HG02885 (cell line): ENCODE measurements at regions not wholly inside any gene's neighbourhood (a gene's known extent, or its start where the extent isn't known, plus 50 kb on each side); places are given as distances from the start of the nearest gene placed in this dataset.

ENCODE experiments used
- ATAC-seq: cut with Tn5 transposase; IDR thresholded peaks from one replicate; pipeline ENCODE4 v1.9.1; 2021; ENCODE audit warnings: mild to moderate bottlenecking; ENCODE audit not compliant: unreplicated experiment, poor library complexity

GRCh38 chr6:113290684-113291083, 566.5 kb upstream of the MARCKS start:
- ATAC-seq = no peak

GRCh38 chr6:113291751-113292445, 565.2 kb upstream of the MARCKS start:
- ATAC-seq = no peak

GRCh38 chr6:113292646-113293422, 564.3 kb upstream of the MARCKS start:
- peak; percentile 83 for ATAC-seq

GRCh38 chr6:113293423-113293740, 563.8 kb upstream of the MARCKS start:
- ATAC-seq = peak; percentile 10

GRCh38 chr6:113299531-113299930, 557.6 kb upstream of the MARCKS start:
- no peak for ATAC-seq

GRCh38 chr6:113301651-113302050, 555.5 kb upstream of the MARCKS start:
- no peak for ATAC-seq

- no peak for ATAC-seq
Measured at GRCh38 chr6:113304116-113304515, 553.0 kb upstream of the MARCKS start.

GRCh38 chr6:113306552-113307145, 550.5 kb upstream of the MARCKS start:
- ATAC-seq = peak; percentile 98

GRCh38 chr6:113308266-113308665, 548.9 kb upstream of the MARCKS start:
- ATAC-seq = no peak

- ATAC-seq = no peak
Measured at GRCh38 chr6:113313841-113314240, 543.3 kb upstream of the MARCKS start.

- no peak for ATAC-seq
Measured at GRCh38 chr6:113315165-113315564, 542.0 kb upstream of the MARCKS start.

GRCh38 chr6:113315879-113316278, 541.3 kb upstream of the MARCKS start:
- ATAC-seq = no peak

- no peak for ATAC-seq
Measured at GRCh38 chr6:113317442-113317841, 539.7 kb upstream of the MARCKS start.

- no peak for ATAC-seq
Measured at GRCh38 chr6:113317891-113318574, 539.1 kb upstream of the MARCKS start.

- no peak for ATAC-seq
Measured at GRCh38 chr6:113318575-113318917, 538.6 kb upstream of the MARCKS start.

GRCh38 chr6:113320653-113321052, 536.5 kb upstream of the MARCKS start:
- no peak for ATAC-seq

GRCh38 chr6:113326781-113327180, 530.4 kb upstream of the MARCKS start:
- ATAC-seq = no peak

GRCh38 chr6:113328886-113329381, 528.2 kb upstream of the MARCKS start:
- no peak for ATAC-seq

- ATAC-seq = no peak
Measured at GRCh38 chr6:113329942-113330635, 527.1 kb upstream of the MARCKS start.

- ATAC-seq = no peak
Measured at GRCh38 chr6:113330636-113330946, 526.6 kb upstream of the MARCKS start.

GRCh38 chr6:113331021-113331420, 526.1 kb upstream of the MARCKS start:
- ATAC-seq = no peak
